ENCODE measurements at regions not wholly inside any gene's neighbourhood (a gene's known extent, or its start where the extent isn't known, plus 50 kb on each side); places are given as distances from the start of the nearest gene placed in this dataset.

- no peak for DNase-seq (ENCODE audit: low spot score)
These were observed 56.9 kb upstream of the E2F7 start for GRCh38 chr12:77122236-77122635.

- no peak for DNase-seq (ENCODE audit: low spot score)
These were observed 55.1 kb upstream of the E2F7 start for GRCh38 chr12:77120156-77121085.

- DNase-seq (ENCODE audit: low spot score), result no peak
These were observed 53.3 kb upstream of the E2F7 start for GRCh38 chr12:77118696-77119095.

GRCh38 chr12:77116277-77116676 lies 50.9 kb upstream of the E2F7 start:
- no peak for DNase-seq (ENCODE audit: low spot score)

- DNase-seq (ENCODE audit: low spot score), result no peak
These were observed 50.1 kb upstream of the E2F7 start for GRCh38 chr12:77115471-77115870.

All from putamen (tissue), 1 donor.